ENCODE measurements at regions not wholly inside any gene's neighbourhood (a gene's known extent, or its start where the extent isn't known, plus 50 kb on each side); places are given as distances from the start of the nearest gene placed in this dataset.

DNA sequence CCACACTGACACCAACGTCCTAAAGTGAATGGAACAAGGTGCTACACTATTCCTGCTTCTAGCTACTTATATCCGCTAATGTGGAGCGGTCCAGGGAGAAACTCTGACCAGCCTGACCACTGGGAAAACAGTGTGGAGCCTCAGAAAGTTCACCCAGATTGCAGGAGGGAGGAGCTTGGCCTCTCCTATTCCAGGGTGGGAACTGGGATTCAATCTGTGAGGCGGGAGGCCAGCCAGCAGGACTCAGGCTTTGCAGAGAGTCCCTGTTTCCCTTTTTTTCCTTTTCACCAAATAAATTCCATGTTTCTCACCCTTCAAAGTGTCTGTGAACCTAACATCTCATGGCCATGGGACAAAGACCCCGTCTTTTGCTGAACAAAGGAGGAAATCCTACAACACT is 86.4 kb upstream of the SEMA3C start:
- TF ChIP-seq OVOL2 (CRISPR knock-in tag; IDR thresholded peaks at IDR 0.05; ENCODE audit: borderline replicate concordance), result no peak
- TF ChIP-seq ATF1 (CRISPR knock-in tag; IDR thresholded peaks at IDR 0.05), result no peak
- no peak for TF ChIP-seq ZNF396 (CRISPR knock-in tag; IDR thresholded peaks at IDR 0.05; ENCODE audit: borderline replicate concordance)
- no peak for TF ChIP-seq PRRX2 (CRISPR knock-in tag; IDR thresholded peaks at IDR 0.05)
- no peak for TF ChIP-seq SMAD3 (CRISPR knock-in tag; IDR thresholded peaks at IDR 0.05; ENCODE audit: borderline replicate concordance)
- TF ChIP-seq NFE2L1 (CRISPR knock-in tag; IDR thresholded peaks at IDR 0.05), result no peak
- TF ChIP-seq, protein P1, sequence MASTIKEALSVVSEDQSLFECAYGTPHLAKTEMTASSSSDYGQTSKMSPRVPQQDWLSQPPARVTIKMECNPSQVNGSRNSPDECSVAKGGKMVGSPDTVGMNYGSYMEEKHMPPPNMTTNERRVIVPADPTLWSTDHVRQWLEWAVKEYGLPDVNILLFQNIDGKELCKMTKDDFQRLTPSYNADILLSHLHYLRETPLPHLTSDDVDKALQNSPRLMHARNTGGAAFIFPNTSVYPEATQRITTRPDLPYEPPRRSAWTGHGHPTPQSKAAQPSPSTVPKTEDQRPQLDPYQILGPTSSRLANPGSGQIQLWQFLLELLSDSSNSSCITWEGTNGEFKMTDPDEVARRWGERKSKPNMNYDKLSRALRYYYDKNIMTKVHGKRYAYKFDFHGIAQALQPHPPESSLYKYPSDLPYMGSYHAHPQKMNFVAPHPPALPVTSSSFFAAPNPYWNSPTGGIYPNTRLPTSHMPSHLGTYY (CRISPR knock-in tag; IDR thresholded peaks at IDR 0.05), result no peak
- TF ChIP-seq, protein P2, sequence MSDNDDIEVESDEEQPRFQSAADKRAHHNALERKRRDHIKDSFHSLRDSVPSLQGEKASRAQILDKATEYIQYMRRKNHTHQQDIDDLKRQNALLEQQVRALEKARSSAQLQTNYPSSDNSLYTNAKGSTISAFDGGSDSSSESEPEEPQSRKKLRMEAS (CRISPR knock-in tag; IDR thresholded peaks at IDR 0.05), result no peak
- TF ChIP-seq KAT7 (CRISPR knock-in tag; IDR thresholded peaks at IDR 0.05; ENCODE audit: borderline replicate concordance), result no peak
- TF ChIP-seq, protein P3, sequence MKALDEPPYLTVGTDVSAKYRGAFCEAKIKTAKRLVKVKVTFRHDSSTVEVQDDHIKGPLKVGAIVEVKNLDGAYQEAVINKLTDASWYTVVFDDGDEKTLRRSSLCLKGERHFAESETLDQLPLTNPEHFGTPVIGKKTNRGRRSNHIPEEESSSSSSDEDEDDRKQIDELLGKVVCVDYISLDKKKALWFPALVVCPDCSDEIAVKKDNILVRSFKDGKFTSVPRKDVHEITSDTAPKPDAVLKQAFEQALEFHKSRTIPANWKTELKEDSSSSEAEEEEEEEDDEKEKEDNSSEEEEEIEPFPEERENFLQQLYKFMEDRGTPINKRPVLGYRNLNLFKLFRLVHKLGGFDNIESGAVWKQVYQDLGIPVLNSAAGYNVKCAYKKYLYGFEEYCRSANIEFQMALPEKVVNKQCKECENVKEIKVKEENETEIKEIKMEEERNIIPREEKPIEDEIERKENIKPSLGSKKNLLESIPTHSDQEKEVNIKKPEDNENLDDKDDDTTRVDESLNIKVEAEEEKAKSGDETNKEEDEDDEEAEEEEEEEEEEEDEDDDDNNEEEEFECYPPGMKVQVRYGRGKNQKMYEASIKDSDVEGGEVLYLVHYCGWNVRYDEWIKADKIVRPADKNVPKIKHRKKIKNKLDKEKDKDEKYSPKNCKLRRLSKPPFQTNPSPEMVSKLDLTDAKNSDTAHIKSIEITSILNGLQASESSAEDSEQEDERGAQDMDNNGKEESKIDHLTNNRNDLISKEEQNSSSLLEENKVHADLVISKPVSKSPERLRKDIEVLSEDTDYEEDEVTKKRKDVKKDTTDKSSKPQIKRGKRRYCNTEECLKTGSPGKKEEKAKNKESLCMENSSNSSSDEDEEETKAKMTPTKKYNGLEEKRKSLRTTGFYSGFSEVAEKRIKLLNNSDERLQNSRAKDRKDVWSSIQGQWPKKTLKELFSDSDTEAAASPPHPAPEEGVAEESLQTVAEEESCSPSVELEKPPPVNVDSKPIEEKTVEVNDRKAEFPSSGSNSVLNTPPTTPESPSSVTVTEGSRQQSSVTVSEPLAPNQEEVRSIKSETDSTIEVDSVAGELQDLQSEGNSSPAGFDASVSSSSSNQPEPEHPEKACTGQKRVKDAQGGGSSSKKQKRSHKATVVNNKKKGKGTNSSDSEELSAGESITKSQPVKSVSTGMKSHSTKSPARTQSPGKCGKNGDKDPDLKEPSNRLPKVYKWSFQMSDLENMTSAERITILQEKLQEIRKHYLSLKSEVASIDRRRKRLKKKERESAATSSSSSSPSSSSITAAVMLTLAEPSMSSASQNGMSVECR (CRISPR knock-in tag; IDR thresholded peaks at IDR 0.05; ENCODE audit: borderline replicate concordance), result no peak
- POLR2A ChIA-PET, result no interaction called here
- H3K27me3 Mint-ChIP-seq (ENCODE audit: low read depth), result no peaks in the 10 kb centered on the region
- H3K4me1 Mint-ChIP-seq, result no peaks in the 10 kb centered on the region
- H3K36me3 Mint-ChIP-seq, result peaks cover 6% of the 10 kb centered on the region
- peaks cover 19% of the 10 kb centered on the region for H3K9me3 Mint-ChIP-seq
- CTCF ChIA-PET, result no interaction called here
- ATAC-seq (no peak), DNase-seq (ENCODE audit: low spot score) (no peak)
- no peak overlapping the region for H3K27ac Mint-ChIP-seq
- H3K4me3 Mint-ChIP-seq, result no peak overlapping the region

DNA sequence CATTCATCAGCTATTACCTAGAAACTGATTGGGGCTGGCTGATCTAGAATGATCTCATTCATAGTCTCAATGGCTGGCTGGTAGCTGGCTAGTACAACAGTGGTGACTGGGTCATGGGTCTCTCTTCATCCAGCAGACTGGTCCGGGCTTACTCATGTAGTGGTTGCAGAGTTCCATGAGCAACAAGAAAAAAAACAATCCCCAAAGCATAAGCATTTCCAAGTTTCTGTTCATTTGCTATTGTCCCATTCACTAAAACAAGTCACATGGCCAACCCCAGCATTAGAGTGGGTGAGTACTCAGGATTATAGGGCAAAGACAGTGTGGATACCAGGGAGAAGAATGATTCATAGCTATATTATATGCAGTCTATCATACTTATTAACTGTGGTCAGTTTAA is 85.2 kb upstream of the SEMA3C start:
- POLR2A ChIA-PET, result no interaction called here
- Mint-ChIP-seq H3K27ac (no peak overlapping the region), H3K4me1 (no peaks in the 10 kb centered on the region), H3K36me3 (peaks cover 5% of the 10 kb centered on the region), H3K9me3 (peaks cover 13% of the 10 kb centered on the region), H3K4me3 (no peak overlapping the region), H3K27me3 (ENCODE audit: low read depth) (no peaks in the 10 kb centered on the region)
- no peak for DNase-seq (ENCODE audit: low spot score)
- TF ChIP-seq NR1H2 (CRISPR knock-in tag; IDR thresholded peaks at IDR 0.05) (no peak), GRHL2 (CRISPR knock-in tag; IDR thresholded peaks at IDR 0.05; ENCODE audit: insufficient replicate concordance, severe bottlenecking) (no peak), KAT7 (CRISPR knock-in tag; IDR thresholded peaks at IDR 0.05; ENCODE audit: borderline replicate concordance) (no peak), OVOL2 (CRISPR knock-in tag; IDR thresholded peaks at IDR 0.05; ENCODE audit: borderline replicate concordance) (no peak)
- TF ChIP-seq, protein P4, sequence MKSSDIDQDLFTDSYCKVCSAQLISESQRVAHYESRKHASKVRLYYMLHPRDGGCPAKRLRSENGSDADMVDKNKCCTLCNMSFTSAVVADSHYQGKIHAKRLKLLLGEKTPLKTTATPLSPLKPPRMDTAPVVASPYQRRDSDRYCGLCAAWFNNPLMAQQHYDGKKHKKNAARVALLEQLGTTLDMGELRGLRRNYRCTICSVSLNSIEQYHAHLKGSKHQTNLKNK (CRISPR knock-in tag; IDR thresholded peaks at IDR 0.05), result no peak
- CTCF ChIA-PET, result no interaction called here
- ATAC-seq, result no peak

DNA sequence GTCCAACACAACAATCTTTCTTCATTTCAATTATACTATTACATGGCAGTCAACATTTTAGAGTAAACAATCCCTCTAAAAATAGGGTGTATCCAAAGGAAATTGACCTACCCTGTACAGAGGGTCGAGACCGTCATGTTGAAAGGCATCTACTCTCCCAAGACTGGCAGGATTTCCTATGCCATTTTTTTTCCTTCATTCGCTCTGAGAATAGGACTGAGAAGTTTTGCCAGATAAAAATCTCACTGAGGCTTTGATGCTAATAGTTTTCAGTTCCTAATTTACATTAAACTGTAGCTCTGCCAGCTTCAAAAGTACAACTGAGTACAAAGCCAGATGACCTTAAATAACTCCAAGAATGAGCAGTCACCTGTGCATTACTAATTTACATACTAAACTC is 84.5 kb upstream of the SEMA3C start:
- H3K4me1 Mint-ChIP-seq, result no peaks in the 10 kb centered on the region
- ATAC-seq, result no peak
- H3K9me3 Mint-ChIP-seq, result peaks cover 10% of the 10 kb centered on the region
- H3K36me3 Mint-ChIP-seq, result peaks cover 2% of the 10 kb centered on the region; the same call in 1 of the 2 replicates
- ChIA-PET CTCF (no interaction called here), POLR2A (no interaction called here)
- no peak for DNase-seq (ENCODE audit: low spot score)
- H3K4me3 Mint-ChIP-seq, result no peak overlapping the region
- H3K27me3 Mint-ChIP-seq (ENCODE audit: low read depth), result no peaks in the 10 kb centered on the region
- H3K27ac Mint-ChIP-seq, result no peak overlapping the region
- TF ChIP-seq JAZF1 (CRISPR knock-in tag; IDR thresholded peaks at IDR 0.05) (no peak), ZNF121 (CRISPR knock-in tag; IDR thresholded peaks at IDR 0.05) (no peak), ELF4 (CRISPR knock-in tag; IDR thresholded peaks at IDR 0.05; ENCODE audit: low read depth) (no peak), NFE2L1 (CRISPR knock-in tag; IDR thresholded peaks at IDR 0.05) (no peak), ZNF423 (CRISPR knock-in tag; IDR thresholded peaks at IDR 0.05) (no peak), SMAD4 (CRISPR knock-in tag; IDR thresholded peaks at IDR 0.05) (no peak), CREB1 (CRISPR knock-in tag; IDR thresholded peaks at IDR 0.05) (no peak), RELA (CRISPR knock-in tag; IDR thresholded peaks at IDR 0.05; ENCODE audit: borderline replicate concordance) (no peak), NR2C2 (CRISPR knock-in tag; IDR thresholded peaks at IDR 0.05) (no peak)
- TF ChIP-seq, protein P5, sequence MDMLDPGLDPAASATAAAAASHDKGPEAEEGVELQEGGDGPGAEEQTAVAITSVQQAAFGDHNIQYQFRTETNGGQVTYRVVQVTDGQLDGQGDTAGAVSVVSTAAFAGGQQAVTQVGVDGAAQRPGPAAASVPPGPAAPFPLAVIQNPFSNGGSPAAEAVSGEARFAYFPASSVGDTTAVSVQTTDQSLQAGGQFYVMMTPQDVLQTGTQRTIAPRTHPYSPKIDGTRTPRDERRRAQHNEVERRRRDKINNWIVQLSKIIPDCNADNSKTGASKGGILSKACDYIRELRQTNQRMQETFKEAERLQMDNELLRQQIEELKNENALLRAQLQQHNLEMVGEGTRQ (CRISPR knock-in tag; IDR thresholded peaks at IDR 0.05), result no peak
- TF ChIP-seq, protein P6, sequence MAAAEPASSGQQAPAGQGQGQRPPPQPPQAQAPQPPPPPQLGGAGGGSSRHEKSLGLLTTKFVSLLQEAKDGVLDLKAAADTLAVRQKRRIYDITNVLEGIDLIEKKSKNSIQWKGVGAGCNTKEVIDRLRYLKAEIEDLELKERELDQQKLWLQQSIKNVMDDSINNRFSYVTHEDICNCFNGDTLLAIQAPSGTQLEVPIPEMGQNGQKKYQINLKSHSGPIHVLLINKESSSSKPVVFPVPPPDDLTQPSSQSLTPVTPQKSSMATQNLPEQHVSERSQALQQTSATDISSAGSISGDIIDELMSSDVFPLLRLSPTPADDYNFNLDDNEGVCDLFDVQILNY (CRISPR knock-in tag; IDR thresholded peaks at IDR 0.05), result no peak
- TF ChIP-seq, protein P7, sequence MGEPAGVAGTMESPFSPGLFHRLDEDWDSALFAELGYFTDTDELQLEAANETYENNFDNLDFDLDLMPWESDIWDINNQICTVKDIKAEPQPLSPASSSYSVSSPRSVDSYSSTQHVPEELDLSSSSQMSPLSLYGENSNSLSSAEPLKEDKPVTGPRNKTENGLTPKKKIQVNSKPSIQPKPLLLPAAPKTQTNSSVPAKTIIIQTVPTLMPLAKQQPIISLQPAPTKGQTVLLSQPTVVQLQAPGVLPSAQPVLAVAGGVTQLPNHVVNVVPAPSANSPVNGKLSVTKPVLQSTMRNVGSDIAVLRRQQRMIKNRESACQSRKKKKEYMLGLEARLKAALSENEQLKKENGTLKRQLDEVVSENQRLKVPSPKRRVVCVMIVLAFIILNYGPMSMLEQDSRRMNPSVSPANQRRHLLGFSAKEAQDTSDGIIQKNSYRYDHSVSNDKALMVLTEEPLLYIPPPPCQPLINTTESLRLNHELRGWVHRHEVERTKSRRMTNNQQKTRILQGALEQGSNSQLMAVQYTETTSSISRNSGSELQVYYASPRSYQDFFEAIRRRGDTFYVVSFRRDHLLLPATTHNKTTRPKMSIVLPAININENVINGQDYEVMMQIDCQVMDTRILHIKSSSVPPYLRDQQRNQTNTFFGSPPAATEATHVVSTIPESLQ (CRISPR knock-in tag; IDR thresholded peaks at IDR 0.05), result no peak
